AG08395 (cell line): ENCODE measurements at regions not wholly inside any gene's neighbourhood (a gene's known extent, or its start where the extent isn't known, plus 50 kb on each side); places are given as distances from the start of the nearest gene placed in this dataset.
"Not testable (repeated sequence)": the region's sequence is repeated elsewhere in the genome, so short reads cannot be mapped to it uniquely, and the experiment has no call there.

ENCODE experiments used
- DNase-seq: peaks from one replicate; pipeline ENCODE4 v3.0.0; 2012; ENCODE audit warnings: mixed read lengths, low spot score

GRCh38 chr16:72657164-72657563 lies 390.8 kb downstream of the ZFHX3 start:
- DNase-seq, result no peak

GRCh38 chr16:72654535-72654934 lies 393.4 kb downstream of the ZFHX3 start:
- no peak for DNase-seq

- DNase-seq, result no peak
Measured at GRCh38 chr16:72649254-72649944, 398.5 kb downstream of the ZFHX3 start.

- DNase-seq, result no peak
Measured at GRCh38 chr16:72646615-72647014, 401.3 kb downstream of the ZFHX3 start.

- DNase-seq, result peak; percentile 27
Measured at GRCh38 chr16:72645538-72645937, 402.4 kb downstream of the ZFHX3 start.

GRCh38 chr16:72644911-72645310 lies 403.0 kb downstream of the ZFHX3 start:
- DNase-seq, result no peak

GRCh38 chr16:72639494-72639893 lies 408.4 kb downstream of the ZFHX3 start:
- no peak for DNase-seq

- DNase-seq, result peak; percentile 65
Measured at GRCh38 chr16:72637306-72637705, 410.6 kb downstream of the ZFHX3 start.

- DNase-seq, result no peak
Measured at GRCh38 chr16:72635694-72636093, 412.2 kb downstream of the ZFHX3 start.

- no peak for DNase-seq
Measured at GRCh38 chr16:72635104-72635503, 412.8 kb downstream of the ZFHX3 start.

- not testable (repeated sequence) for DNase-seq
Measured at GRCh38 chr16:72627182-72627896, 420.6 kb downstream of the ZFHX3 start.

- DNase-seq, result no peak
Measured at GRCh38 chr16:72626623-72627022, 421.3 kb downstream of the ZFHX3 start.

- DNase-seq, result no peak
Measured at GRCh38 chr16:72621651-72622050, 426.3 kb downstream of the ZFHX3 start.

- no peak for DNase-seq
Measured at GRCh38 chr16:72620853-72621252, 427.1 kb downstream of the ZFHX3 start.

- no peak for DNase-seq
Measured at GRCh38 chr16:72620348-72620747, 427.6 kb downstream of the ZFHX3 start.

GRCh38 chr16:72615856-72616255 lies 432.1 kb downstream of the ZFHX3 start:
- no peak for DNase-seq

- DNase-seq, result no peak
Measured at GRCh38 chr16:72612718-72613117, 435.2 kb downstream of the ZFHX3 start.

- peak; percentile 5 for DNase-seq
Measured at GRCh38 chr16:72612256-72612655, 435.7 kb downstream of the ZFHX3 start.

GRCh38 chr16:72609933-72610332 lies 438.0 kb upstream of the PMFBP1 start:
- no peak for DNase-seq

GRCh38 chr16:72609066-72609465 lies 437.1 kb upstream of the PMFBP1 start:
- no peak for DNase-seq

- no peak for DNase-seq
Measured at GRCh38 chr16:72604375-72604774, 432.4 kb upstream of the PMFBP1 start.

- DNase-seq, result no peak
Measured at GRCh38 chr16:72602499-72602898, 430.5 kb upstream of the PMFBP1 start.

- no peak for DNase-seq
Measured at GRCh38 chr16:72598696-72599095, 426.7 kb upstream of the PMFBP1 start.

- no peak for DNase-seq
Measured at GRCh38 chr16:72597938-72598337, 426.0 kb upstream of the PMFBP1 start.
